Urinary bladder (tissue), 3 donors: ENCODE measurements at regions not wholly inside any gene's neighbourhood (a gene's known extent, or its start where the extent isn't known, plus 50 kb on each side); places are given as distances from the start of the nearest gene placed in this dataset.

Source experiments
- DNase-seq: peaks from one replicate; pipeline ENCODE4 v3.0.0-alpha.2; 2015; ENCODE audit errors: extremely low spot score
- H3K27ac ChIP-seq: one replicate; pipeline ENCODE4 v1.5.1; 2013; ENCODE audit warnings: low read depth, mild to moderate bottlenecking, moderate library complexity
- H3K36me3 ChIP-seq: one replicate; pipeline ENCODE4 v1.6.1; 2013; ENCODE audit warnings: mild to moderate bottlenecking, moderate library complexity; ENCODE audit not compliant: insufficient read depth
- H3K4me1 ChIP-seq: one replicate; pipeline ENCODE4 v1.6.1; 2013; ENCODE audit warnings: mild to moderate bottlenecking, moderate library complexity; ENCODE audit not compliant: insufficient read depth
- H3K4me3 ChIP-seq: one replicate; pipeline ENCODE4 v1.5.1; 2013; ENCODE audit warnings: low read depth, low read length
- WGBS: extraction: QIAGEN DNeasy Blood & Tissue Kit; methylation state at CpG from one replicate; pipeline ENCODE4 v1.1.7; 2013; 5-methylcytosine and 5-hydroxymethylcytosine counted together
- donor health status: healthy with polysubstance abuse.
- donor health status: healthy.

- Histone ChIP-seq H3K27ac (no peak overlapping the region), H3K36me3 (no peaks in the 10 kb centered on the region), H3K4me1 (no peaks in the 10 kb centered on the region), H3K4me3 (no peak overlapping the region)
- WGBS, result 72% methylated on average over 1 of the region's 1 CpG
- DNase-seq, result no peak
Observed at GRCh38 chrX:139237141-139237540, 293.4 kb upstream of the F9 start.

DNA sequence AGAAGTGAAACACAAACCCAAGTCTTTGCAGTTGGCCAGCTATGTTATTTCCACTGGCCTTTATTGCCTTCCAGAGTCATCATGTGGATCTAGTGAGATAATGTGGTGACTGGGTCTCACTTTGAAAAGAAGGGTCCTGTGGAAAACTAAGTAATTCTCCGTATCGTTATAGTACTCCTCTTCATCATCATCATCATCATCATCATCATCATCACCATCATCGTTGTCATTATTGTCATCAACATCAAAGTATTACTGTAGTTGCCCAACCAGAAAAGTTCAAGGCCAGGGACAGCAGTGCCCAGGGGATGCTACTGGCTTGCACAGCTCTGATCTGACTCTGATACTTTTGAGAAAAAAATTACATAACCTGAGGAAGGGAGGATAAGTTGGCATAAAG is 295.6 kb upstream of the F9 start:
- no peaks in the 10 kb centered on the region for H3K36me3 ChIP-seq
- no peak overlapping the region for H3K4me3 ChIP-seq
- 88% methylated on average over 3 of the region's 3 CpGs for WGBS
- H3K4me1 ChIP-seq, result no peaks in the 10 kb centered on the region
- no peak for DNase-seq
- H3K27ac ChIP-seq, result no peak overlapping the region

- no peak for DNase-seq
- H3K4me1 ChIP-seq, result no peaks in the 10 kb centered on the region
- H3K27ac ChIP-seq, result no peak overlapping the region
- no peak overlapping the region for H3K4me3 ChIP-seq
- 34% methylated on average over 10 of the region's 10 CpGs for WGBS
- H3K36me3 ChIP-seq, result no peaks in the 10 kb centered on the region
Observed at GRCh38 chrX:139224953-139225665, 305.4 kb upstream of the F9 start.

GRCh38 chrX:139222511-139223200 is 307.9 kb upstream of the F9 start:
- H3K4me3 ChIP-seq, result no peak overlapping the region
- no peaks in the 10 kb centered on the region for H3K36me3 ChIP-seq
- DNase-seq, result no peak
- WGBS, result 89% methylated on average over 9 of the region's 9 CpGs
- H3K4me1 ChIP-seq, result no peaks in the 10 kb centered on the region
- H3K27ac ChIP-seq, result no peak overlapping the region

DNA sequence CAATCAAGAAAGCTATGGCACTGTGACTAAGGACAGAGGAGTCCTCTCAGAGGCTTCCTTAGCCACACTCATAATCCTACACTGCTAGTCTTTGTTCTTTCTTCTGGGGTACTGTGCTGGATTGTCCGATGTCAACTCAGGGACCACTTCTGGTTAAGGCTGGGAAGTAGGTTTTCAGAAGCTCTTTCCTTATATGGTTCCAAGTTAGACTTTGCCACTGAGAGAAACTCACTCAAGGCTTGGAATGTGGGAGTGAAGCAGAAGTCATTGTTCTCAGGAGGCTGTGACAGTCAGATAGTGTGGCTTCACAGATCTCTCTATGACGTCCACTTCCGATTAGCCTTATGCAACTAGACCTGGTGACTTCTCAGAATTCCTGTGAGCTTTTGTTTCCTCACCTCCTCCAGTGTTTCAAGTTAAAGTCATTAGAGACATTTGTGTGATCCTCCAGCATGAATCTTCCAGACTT is 317.3 kb upstream of the F9 start:
- no peaks in the 10 kb centered on the region for H3K4me1 ChIP-seq
- no peaks in the 10 kb centered on the region for H3K36me3 ChIP-seq
- H3K4me3 ChIP-seq, result no peak overlapping the region
- no peak overlapping the region for H3K27ac ChIP-seq
- 88% methylated on average over 3 of the region's 3 CpGs for WGBS
- no peak for DNase-seq

DNA sequence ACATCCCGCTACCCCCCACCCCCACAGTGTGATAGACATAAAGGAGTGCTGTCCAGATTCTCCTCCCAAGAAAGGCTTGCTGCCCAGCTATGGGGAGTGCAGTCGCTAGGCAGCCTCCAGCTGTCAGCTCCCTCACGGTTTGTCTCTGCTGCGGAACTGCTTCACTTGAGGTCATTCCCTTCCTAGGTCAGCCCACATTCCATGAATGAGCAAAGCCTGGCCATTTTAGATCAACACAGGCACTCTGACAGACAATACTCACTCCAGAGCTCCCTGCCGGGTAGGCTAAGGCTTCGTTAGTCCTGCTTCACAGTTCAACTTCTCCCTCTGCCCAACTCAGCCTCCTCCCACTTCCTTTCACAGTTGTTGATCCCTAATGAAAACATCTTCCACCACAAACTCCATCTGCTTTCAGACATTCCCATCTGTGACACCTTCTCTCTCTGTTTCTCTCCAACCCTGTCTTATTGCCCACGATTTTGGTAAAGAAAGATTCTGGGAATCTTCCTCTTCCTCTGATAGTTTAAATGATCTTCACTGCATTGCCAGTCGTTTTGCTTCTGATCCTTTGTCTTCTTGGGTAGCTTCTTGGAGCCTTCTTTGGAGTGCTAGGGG is 318.9 kb upstream of the F9 start:
- H3K36me3 ChIP-seq, result no peaks in the 10 kb centered on the region

GRCh38 chrX:139209342-139209741 is 321.2 kb upstream of the F9 start:
- H3K27ac ChIP-seq, result no peak overlapping the region
- no peaks in the 10 kb centered on the region for H3K4me1 ChIP-seq
- DNase-seq, result no peak
- 63% methylated on average over 5 of the region's 5 CpGs for WGBS
- no peak overlapping the region for H3K4me3 ChIP-seq
- H3K36me3 ChIP-seq, result no peaks in the 10 kb centered on the region

More for the DNA sequence above, 318.9 kb upstream of the F9 start:
- no peak overlapping the region for H3K4me3 ChIP-seq
- H3K4me1 ChIP-seq, result no peaks in the 10 kb centered on the region
- 25% methylated on average over 8 of the region's 8 CpGs for WGBS
- no peak for DNase-seq
- H3K27ac ChIP-seq, result no peak overlapping the region

DNA sequence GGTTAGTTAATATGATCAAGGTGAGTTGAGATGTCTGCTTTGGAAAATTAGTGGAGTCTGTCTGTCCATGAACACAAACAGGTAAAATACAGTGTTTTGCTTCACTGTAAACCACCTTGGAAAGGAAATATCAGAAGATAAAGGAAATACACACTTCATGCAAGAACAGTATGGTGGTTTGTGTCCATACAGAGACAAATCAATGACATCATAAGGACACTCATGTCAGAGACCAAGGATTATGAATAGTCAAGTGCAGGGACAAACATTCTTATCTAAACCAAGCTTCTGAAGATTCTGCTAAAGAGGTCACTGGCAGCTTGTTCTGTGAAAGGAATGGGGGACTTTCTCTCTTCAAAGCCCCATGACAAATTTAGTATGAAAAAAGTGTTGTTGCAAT is 322.9 kb upstream of the F9 start:
- Histone ChIP-seq H3K27ac (no peak overlapping the region), H3K4me3 (no peak overlapping the region), H3K4me1 (no peaks in the 10 kb centered on the region), H3K36me3 (no peaks in the 10 kb centered on the region)
- no peak for DNase-seq

DNA sequence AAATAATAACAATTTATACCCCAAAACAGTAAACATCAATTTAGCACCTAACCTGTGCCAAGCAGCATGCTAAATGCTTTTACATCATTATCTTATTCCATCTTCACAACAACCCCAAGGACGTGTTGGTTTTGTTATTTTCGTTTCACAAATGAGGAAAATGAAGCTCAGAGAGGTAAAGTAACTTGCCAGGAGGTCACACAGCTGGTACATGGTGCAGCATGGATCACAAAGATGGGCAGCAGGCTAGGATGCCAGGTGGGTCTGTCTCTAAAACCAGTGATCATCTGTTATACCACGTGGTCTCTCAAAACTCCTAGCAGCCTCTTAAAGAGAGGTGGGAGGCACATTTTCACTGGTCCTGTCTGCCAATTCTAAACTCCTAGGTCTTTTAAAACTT is 323.6 kb upstream of the F9 start:
- no peaks in the 10 kb centered on the region for H3K36me3 ChIP-seq
- H3K27ac ChIP-seq, result no peak overlapping the region
- no peak for DNase-seq
- WGBS, result 69% methylated on average over 3 of the region's 3 CpGs
- H3K4me1 ChIP-seq, result no peaks in the 10 kb centered on the region
- H3K4me3 ChIP-seq, result no peak overlapping the region

- under 1% methylated on average over 53 of the region's 58 CpGs for WGBS
- H3K36me3 ChIP-seq, result no peaks in the 10 kb centered on the region
- DNase-seq, result no peak
- H3K4me3 ChIP-seq, result peak overlapping the region; percentile 53
- peak overlapping the region; percentile 16 for H3K27ac ChIP-seq
- H3K4me1 ChIP-seq, result no peaks in the 10 kb centered on the region
Observed at GRCh38 chrX:139204898-139205667, 325.5 kb upstream of the F9 start.

DNA sequence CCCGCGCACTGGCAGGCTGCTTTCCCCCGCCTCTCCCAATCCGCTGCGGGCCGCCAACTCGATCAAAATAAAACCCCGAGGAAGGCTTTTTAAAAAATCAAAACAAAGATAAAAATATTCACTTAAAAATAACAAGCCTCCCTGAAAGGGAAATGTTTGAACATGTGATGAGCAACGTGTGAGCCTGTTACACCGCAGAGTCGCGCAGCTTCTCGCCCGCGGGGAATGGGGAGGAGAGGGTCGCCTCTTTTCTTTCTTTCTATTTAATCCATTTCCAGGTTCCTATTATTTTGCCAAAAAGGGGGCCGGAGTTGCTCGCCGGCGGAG is 326.0 kb upstream of the F9 start:
- DNase-seq, result no peak
- Histone ChIP-seq H3K36me3 (no peaks in the 10 kb centered on the region), H3K4me1 (no peaks in the 10 kb centered on the region), H3K4me3 (peak overlapping the region; percentile 53), H3K27ac (peak overlapping the region; percentile 16)
- WGBS, result under 1% methylated on average over 20 of the region's 20 CpGs

DNA sequence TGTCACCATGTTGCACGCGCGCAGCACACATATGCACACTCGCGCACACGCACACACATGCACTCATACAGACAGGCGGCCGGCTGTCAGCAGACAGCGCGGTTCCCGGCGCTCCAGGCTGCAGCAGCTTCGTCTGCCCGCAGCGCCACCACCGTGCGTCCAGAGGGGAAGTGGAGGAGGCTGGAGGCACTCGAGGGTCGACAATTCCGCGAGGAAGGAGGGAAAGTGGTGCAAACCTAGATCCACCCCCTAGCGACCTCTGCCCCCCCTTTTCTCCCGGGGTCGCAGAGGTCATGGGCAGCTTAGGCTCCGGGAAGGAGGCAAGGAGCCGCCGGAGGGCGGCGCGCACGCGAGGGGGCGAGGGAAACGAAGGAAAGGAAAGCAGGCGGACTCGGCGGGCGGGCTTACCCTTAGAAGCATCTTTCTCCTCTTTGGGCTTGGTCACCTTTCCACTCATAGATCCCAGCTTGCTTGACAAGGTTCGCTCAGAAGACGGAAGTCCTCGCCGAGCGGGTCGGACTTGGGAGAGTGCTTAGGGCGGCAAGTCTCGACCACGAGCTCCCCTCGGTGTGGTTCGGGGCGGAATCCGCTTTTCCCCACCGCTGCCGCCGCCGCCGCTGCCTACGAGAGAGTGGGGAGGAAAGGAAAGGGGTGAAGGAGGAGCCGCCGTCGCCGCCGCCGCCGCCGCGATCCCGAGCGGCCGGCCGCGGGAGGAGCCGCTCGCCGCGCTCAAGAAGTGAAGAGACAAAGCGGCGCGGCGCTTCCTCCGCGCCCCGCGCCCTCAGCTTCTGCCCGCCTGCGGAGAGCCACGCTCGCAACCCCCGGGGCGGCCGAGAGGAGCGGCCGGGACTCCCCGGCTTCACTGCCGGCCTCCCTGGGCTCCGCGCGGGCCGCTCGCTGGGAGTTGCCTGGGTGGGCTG is 326.6 kb upstream of the F9 start:
- H3K4me1 ChIP-seq, result no peaks in the 10 kb centered on the region
- under 1% methylated on average over 89 of the region's 99 CpGs for WGBS
- H3K4me3 ChIP-seq, result peak overlapping the region; percentile 53
- DNase-seq, result no peak
- peak overlapping the region; percentile 45 for H3K27ac ChIP-seq
- no peaks in the 10 kb centered on the region for H3K36me3 ChIP-seq
